NCI-H69 (cell line): ENCODE measurements at regions not wholly inside any gene's neighbourhood (a gene's known extent, or its start where the extent isn't known, plus 50 kb on each side); places are given as distances from the start of the nearest gene placed in this dataset.
A peak's percentile ranks its signal among the peaks of the same experiment; 100 is the strongest.

Experiments used
- DNase-seq: peaks from one replicate; lab custom pipeline; 2025; lab: John Stamatoyannopoulos, UW

- peak; percentile 39 for DNase-seq
Measured at GRCh38 chr6:40268166-40268565, 319.0 kb downstream of the LRFN2 start.

- no peak for DNase-seq
Measured at GRCh38 chr6:40265615-40266014, 321.5 kb downstream of the LRFN2 start.

GRCh38 chr6:40263970-40264369, 323.2 kb downstream of the LRFN2 start:
- DNase-seq: no peak

- DNase-seq: no peak
Measured at GRCh38 chr6:40262363-40262762, 324.8 kb downstream of the LRFN2 start.

GRCh38 chr6:40258531-40258930, 324.3 kb upstream of the MOCS1 start:
- DNase-seq: peak; percentile 98

- DNase-seq: peak; percentile 62
Measured at GRCh38 chr6:40256831-40257230, 322.6 kb upstream of the MOCS1 start.

- DNase-seq: no peak
Measured at GRCh38 chr6:40256224-40256623, 322.0 kb upstream of the MOCS1 start.

- no peak for DNase-seq
Measured at GRCh38 chr6:40253420-40253819, 319.2 kb upstream of the MOCS1 start.

- no peak for DNase-seq
Measured at GRCh38 chr6:40252531-40253258, 318.4 kb upstream of the MOCS1 start.

GRCh38 chr6:40251637-40252300, 317.5 kb upstream of the MOCS1 start:
- peak; percentile 98 for DNase-seq

- DNase-seq: peak; percentile 38
Measured at GRCh38 chr6:40249935-40250334, 315.7 kb upstream of the MOCS1 start.

- peak; percentile 58 for DNase-seq
Measured at GRCh38 chr6:40247516-40248115, 313.4 kb upstream of the MOCS1 start.

- no peak for DNase-seq
Measured at GRCh38 chr6:40244699-40245098, 310.4 kb upstream of the MOCS1 start.

- DNase-seq: no peak
Measured at GRCh38 chr6:40232698-40233097, 298.4 kb upstream of the MOCS1 start.

- DNase-seq: no peak
Measured at GRCh38 chr6:40227735-40228134, 293.5 kb upstream of the MOCS1 start.

- DNase-seq: no peak
Measured at GRCh38 chr6:40222354-40222753, 288.1 kb upstream of the MOCS1 start.

- DNase-seq: no peak
Measured at GRCh38 chr6:40219799-40220198, 285.5 kb upstream of the MOCS1 start.

- peak; percentile 98 for DNase-seq
Measured at GRCh38 chr6:40210628-40211056, 276.4 kb upstream of the MOCS1 start.

GRCh38 chr6:40205801-40206200, 271.5 kb upstream of the MOCS1 start:
- no peak for DNase-seq

GRCh38 chr6:40205004-40205403, 270.7 kb upstream of the MOCS1 start:
- no peak for DNase-seq

- no peak for DNase-seq
Measured at GRCh38 chr6:40197371-40197770, 263.1 kb upstream of the MOCS1 start.

GRCh38 chr6:40196135-40196518, 261.9 kb upstream of the MOCS1 start:
- peak; percentile 54 for DNase-seq

- DNase-seq: no peak
Measured at GRCh38 chr6:40195428-40196134, 261.3 kb upstream of the MOCS1 start.
